Neural crest cell (in vitro differentiated cells): ENCODE measurements at regions not wholly inside any gene's neighbourhood (a gene's known extent, or its start where the extent isn't known, plus 50 kb on each side); places are given as distances from the start of the nearest gene placed in this dataset.

ENCODE experiments used
- DNase-seq: peaks from one replicate; pipeline ENCODE4 v3.0.0; 2021; ENCODE audit warnings: low read depth, mixed read lengths, low spot score
- H3K27ac Mint-ChIP-seq: one replicate; pipeline ENCODE4 v1.8.0; 2021; ENCODE audit warnings: mild to moderate bottlenecking, mixed read lengths; ENCODE audit not compliant: unreplicated experiment
- H3K27me3 Mint-ChIP-seq: 2 replicates; pipeline ENCODE4 v1.8.0; 2021; ENCODE audit warnings: low read depth, mild to moderate bottlenecking, mixed read lengths
- H3K36me3 Mint-ChIP-seq: 2 replicates; pipeline ENCODE4 v1.8.0; 2021; ENCODE audit warnings: low read depth, mild to moderate bottlenecking, mixed read lengths
- H3K4me1 Mint-ChIP-seq: 2 replicates; pipeline ENCODE4 v1.8.0; 2021; ENCODE audit warnings: mixed read lengths
- H3K4me3 Mint-ChIP-seq: one replicate; pipeline ENCODE4 v1.8.0; 2021; ENCODE audit warnings: mild to moderate bottlenecking, mixed read lengths
- H3K9me3 Mint-ChIP-seq: 2 replicates; pipeline ENCODE4 v1.8.0; 2021; ENCODE audit warnings: mixed read lengths
- CTCF ChIP-seq: fragments of 200-600 bp; sonication (generic); conservative IDR thresholded peaks from 2 replicates; pipeline ENCODE4 v1.5.0; 2021; ENCODE audit warnings: antibody characterized with exemption, mild to moderate bottlenecking

- Mint-ChIP-seq H3K27ac (no peak overlapping the region), H3K36me3 (no peaks in the 10 kb centered on the region), H3K27me3 (peaks cover 57% of the 10 kb centered on the region), H3K4me3 (no peak overlapping the region), H3K9me3 (no peaks in the 10 kb centered on the region), H3K4me1 (no peaks in the 10 kb centered on the region)
- no peak for DNase-seq
- TF ChIP-seq CTCF = no peak
These were observed 151.4 kb downstream of the ID4 start for GRCh38 chr6:19988555-19988954.

GRCh38 chr6:19991176-19991575 is 154.0 kb downstream of the ID4 start:
- H3K4me3 Mint-ChIP-seq = no peak overlapping the region
- no peaks in the 10 kb centered on the region for H3K9me3 Mint-ChIP-seq

GRCh38 chr6:19994909-19995308 is 157.7 kb downstream of the ID4 start:
- Mint-ChIP-seq H3K27ac (no peak overlapping the region), H3K36me3 (no peaks in the 10 kb centered on the region), H3K4me3 (no peak overlapping the region), H3K4me1 (peaks cover 4% of the 10 kb centered on the region), H3K27me3 (peaks cover 26% of the 10 kb centered on the region), H3K9me3 (peaks cover 4% of the 10 kb centered on the region)
- no peak for TF ChIP-seq CTCF
- no peak for DNase-seq

More at GRCh38 chr6:19991176-19991575, 154.0 kb downstream of the ID4 start:
- H3K27ac Mint-ChIP-seq = no peak overlapping the region
- no peak for TF ChIP-seq CTCF
- H3K27me3 Mint-ChIP-seq = peaks cover 48% of the 10 kb centered on the region
- DNase-seq = no peak
- no peaks in the 10 kb centered on the region for H3K36me3 Mint-ChIP-seq
- H3K4me1 Mint-ChIP-seq = peaks cover 4% of the 10 kb centered on the region

- H3K36me3 Mint-ChIP-seq = no peaks in the 10 kb centered on the region
- no peak for TF ChIP-seq CTCF
- peaks cover 4% of the 10 kb centered on the region for H3K4me1 Mint-ChIP-seq
- H3K4me3 Mint-ChIP-seq = no peak overlapping the region
- no peak for DNase-seq
- H3K27me3 Mint-ChIP-seq = peaks cover 26% of the 10 kb centered on the region
- H3K9me3 Mint-ChIP-seq = peaks cover 5% of the 10 kb centered on the region
- no peak overlapping the region for H3K27ac Mint-ChIP-seq
These were observed 158.5 kb downstream of the ID4 start for GRCh38 chr6:19995575-19996257.

- Mint-ChIP-seq H3K27ac (no peak overlapping the region), H3K27me3 (peaks cover 22% of the 10 kb centered on the region), H3K36me3 (no peaks in the 10 kb centered on the region), H3K4me1 (peaks cover 4% of the 10 kb centered on the region), H3K9me3 (peaks cover 5% of the 10 kb centered on the region), H3K4me3 (no peak overlapping the region)
- no peak for TF ChIP-seq CTCF
- no peak for DNase-seq
These were observed 159.9 kb downstream of the ID4 start for GRCh38 chr6:19997104-19997503.
